Duodenal mucosa (tissue), 2 donors: ENCODE measurements at regions not wholly inside any gene's neighbourhood (a gene's known extent, or its start where the extent isn't known, plus 50 kb on each side); places are given as distances from the start of the nearest gene placed in this dataset.
"Not testable (repeated sequence)": the region's sequence is repeated elsewhere in the genome, so short reads cannot be mapped to it uniquely, and the experiment has no call there.

Experiments used
- H3K27ac ChIP-seq: one replicate; pipeline ENCODE4 v1.7.0; 2013; ENCODE audit warnings: low read depth, low read length
- H3K27me3 ChIP-seq, 2 donors: one replicate each; pipeline ENCODE4 v1.7.0; 2013; ENCODE audit warnings: low read length in 2 of 2, control low read depth in 1 of 2; ENCODE audit not compliant: insufficient read depth in 2 of 2, control insufficient read depth in 1 of 2
- H3K36me3 ChIP-seq, 2 donors: one replicate each; pipeline ENCODE4 v1.7.0; 2013; ENCODE audit warnings: low read length in 2 of 2, control low read depth in 1 of 2; ENCODE audit not compliant: insufficient read depth in 2 of 2, control insufficient read depth in 1 of 2
- H3K4me1 ChIP-seq, 2 donors: one replicate each; pipeline ENCODE4 v1.7.0; 2013; ENCODE audit warnings: low read length in 2 of 2, control low read depth in 1 of 2; ENCODE audit not compliant: insufficient read depth in 2 of 2, control insufficient read depth in 1 of 2
- H3K4me3 ChIP-seq, 2 donors: one replicate each; pipeline ENCODE4 v1.7.0; 2013; ENCODE audit warnings: low read length in 2 of 2, low read depth in 1 of 2
- H3K9ac ChIP-seq, 2 donors: one replicate each; pipeline ENCODE4 v1.7.0; 2013; ENCODE audit warnings: low read length in 2 of 2, low read depth in 1 of 2
- H3K9me3 ChIP-seq, 2 donors: one replicate each; pipeline ENCODE4 v1.7.0; 2013; ENCODE audit warnings: low read length in 2 of 2, control low read depth in 1 of 2; ENCODE audit not compliant: control insufficient read depth in 1 of 2

GRCh38 chr14:105879503-105879866 is 353.1 kb downstream of the TMEM121 start:
- Histone ChIP-seq H3K9ac (no peak overlapping the region), H3K4me3 (no peak overlapping the region), H3K36me3 (no peaks in the 10 kb centered on the region)

GRCh38 chr14:105879867-105880561 is 353.6 kb downstream of the TMEM121 start:
- Histone ChIP-seq H3K27me3 (no peaks in the 10 kb centered on the region), H3K4me3 (no peak overlapping the region), H3K9me3 (no peaks in the 10 kb centered on the region), H3K36me3 (no peaks in the 10 kb centered on the region), H3K9ac (no peak overlapping the region), H3K27ac (no peak overlapping the region), H3K4me1 (no peaks in the 10 kb centered on the region)

More at GRCh38 chr14:105879503-105879866, 353.1 kb downstream of the TMEM121 start:
- no peaks in the 10 kb centered on the region for H3K4me1 ChIP-seq
- H3K9me3 ChIP-seq = no peaks in the 10 kb centered on the region
- H3K27ac ChIP-seq = no peak overlapping the region
- no peaks in the 10 kb centered on the region for H3K27me3 ChIP-seq

- no peaks in the 10 kb centered on the region for H3K9me3 ChIP-seq
- no peaks in the 10 kb centered on the region for H3K36me3 ChIP-seq
- no peak overlapping the region for H3K4me3 ChIP-seq
- no peaks in the 10 kb centered on the region for H3K4me1 ChIP-seq
- H3K27ac ChIP-seq = no peak overlapping the region
- H3K9ac ChIP-seq = no peak overlapping the region
- H3K27me3 ChIP-seq = no peaks in the 10 kb centered on the region
Observed at GRCh38 chr14:105880616-105881015, 354.2 kb downstream of the TMEM121 start.

- H3K9me3 ChIP-seq = no peaks in the 10 kb centered on the region
- no peaks in the 10 kb centered on the region for H3K27me3 ChIP-seq
- H3K36me3 ChIP-seq = no peaks in the 10 kb centered on the region
- no peak overlapping the region for H3K4me3 ChIP-seq
- no peak overlapping the region for H3K27ac ChIP-seq
- no peaks in the 10 kb centered on the region for H3K4me1 ChIP-seq
- H3K9ac ChIP-seq = no peak overlapping the region
Observed at GRCh38 chr14:105881021-105881930, 354.9 kb downstream of the TMEM121 start.

GRCh38 chr14:105882011-105882410 is 355.6 kb downstream of the TMEM121 start:
- not testable (repeated sequence) for H3K4me3 ChIP-seq, H3K27ac ChIP-seq, H3K4me1 ChIP-seq, H3K9me3 ChIP-seq, H3K27me3 ChIP-seq, H3K9ac ChIP-seq, H3K36me3 ChIP-seq

GRCh38 chr14:105882626-105883025 is 356.2 kb downstream of the TMEM121 start:
- Histone ChIP-seq H3K9me3 (no peaks in the 10 kb centered on the region), H3K4me3 (no peak overlapping the region), H3K9ac (no peak overlapping the region), H3K36me3 (no peaks in the 10 kb centered on the region), H3K4me1 (no peaks in the 10 kb centered on the region), H3K27ac (no peak overlapping the region), H3K27me3 (no peaks in the 10 kb centered on the region)

- Histone ChIP-seq H3K27me3 (no peaks in the 10 kb centered on the region), H3K27ac (no peak overlapping the region)
Observed at GRCh38 chr14:105883066-105884005, 357.0 kb downstream of the TMEM121 start.

GRCh38 chr14:105884192-105884807 is 357.9 kb downstream of the TMEM121 start:
- not testable (repeated sequence) for H3K4me3 ChIP-seq, H3K9me3 ChIP-seq, H3K4me1 ChIP-seq, H3K27ac ChIP-seq, H3K9ac ChIP-seq, H3K27me3 ChIP-seq, H3K36me3 ChIP-seq

More at GRCh38 chr14:105883066-105884005, 357.0 kb downstream of the TMEM121 start:
- Histone ChIP-seq H3K9me3 (no peaks in the 10 kb centered on the region), H3K4me3 (no peak overlapping the region), H3K36me3 (no peaks in the 10 kb centered on the region), H3K4me1 (no peaks in the 10 kb centered on the region), H3K9ac (no peak overlapping the region)

GRCh38 chr14:105884808-105885281 is 358.5 kb downstream of the TMEM121 start:
- Histone ChIP-seq H3K36me3 (no peaks in the 10 kb centered on the region), H3K9ac (no peak overlapping the region), H3K4me1 (no peaks in the 10 kb centered on the region), H3K9me3 (no peaks in the 10 kb centered on the region), H3K4me3 (no peak overlapping the region), H3K27ac (no peak overlapping the region), H3K27me3 (no peaks in the 10 kb centered on the region)
